Posterior cingulate gyrus (tissue), 11 donors: ENCODE measurements at regions not wholly inside any gene's neighbourhood (a gene's known extent, or its start where the extent isn't known, plus 50 kb on each side); places are given as distances from the start of the nearest gene placed in this dataset.
"Not testable (repeated sequence)": the region's sequence is repeated elsewhere in the genome, so short reads cannot be mapped to it uniquely, and the experiment has no call there.

Experiments used
- DNase-seq, 10 donors: peaks; one replicate each; pipeline versions ENCODE4 v3.0.0 to v3.0.0-alpha.2; 2020 to 2021; ENCODE audit warnings: mixed read lengths in 3 of 10
- intact Hi-C: fragments of 100-400 bp; cut with DNase I; formaldehyde crosslinking; loops from one replicate; pipeline ENCODE4 v1.15.1; 2023

DNA sequence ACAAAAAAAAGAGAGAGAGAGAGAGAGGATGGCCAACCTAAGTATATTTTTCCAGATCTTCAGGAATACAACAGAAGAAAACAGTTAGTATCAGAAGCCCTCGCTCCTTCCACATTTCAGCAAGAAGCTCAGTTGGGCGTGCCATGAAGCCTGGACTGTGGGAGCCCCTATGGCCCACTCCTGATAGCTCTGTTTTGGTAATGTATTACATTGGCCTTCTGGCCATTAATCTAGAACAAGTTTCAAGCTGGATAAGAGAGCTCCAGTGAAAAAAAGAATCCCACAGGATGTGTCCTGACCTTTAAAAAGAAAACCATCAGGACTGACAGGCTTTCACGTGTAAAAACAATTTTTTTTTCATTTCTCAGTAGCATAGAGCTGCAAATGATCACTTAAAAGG is 197.9 kb downstream of the ICOS start:
- intact Hi-C loops: no loop called here
- no peak for DNase-seq

DNA sequence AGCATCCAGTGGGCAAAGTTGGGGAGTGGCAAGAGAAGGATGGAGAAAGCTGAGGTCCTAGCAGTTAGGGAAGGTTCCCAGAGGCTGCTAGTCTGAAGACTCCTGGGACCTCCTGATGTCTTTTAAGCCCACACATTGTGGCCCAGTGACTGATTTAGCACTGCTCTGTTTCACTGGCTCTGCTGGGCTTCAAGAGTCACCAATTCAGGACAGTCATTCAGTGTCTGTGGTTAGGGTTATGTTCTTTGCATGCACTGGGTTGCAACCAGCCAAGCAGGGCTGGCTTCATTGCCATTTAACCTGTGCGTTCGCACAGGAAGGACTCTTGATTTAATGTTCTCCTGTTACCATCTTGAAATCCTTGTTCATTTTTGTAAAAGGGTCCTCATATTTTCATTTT is 199.2 kb downstream of the ICOS start:
- intact Hi-C loops: no loop called here
- DNase-seq: no peak

DNA sequence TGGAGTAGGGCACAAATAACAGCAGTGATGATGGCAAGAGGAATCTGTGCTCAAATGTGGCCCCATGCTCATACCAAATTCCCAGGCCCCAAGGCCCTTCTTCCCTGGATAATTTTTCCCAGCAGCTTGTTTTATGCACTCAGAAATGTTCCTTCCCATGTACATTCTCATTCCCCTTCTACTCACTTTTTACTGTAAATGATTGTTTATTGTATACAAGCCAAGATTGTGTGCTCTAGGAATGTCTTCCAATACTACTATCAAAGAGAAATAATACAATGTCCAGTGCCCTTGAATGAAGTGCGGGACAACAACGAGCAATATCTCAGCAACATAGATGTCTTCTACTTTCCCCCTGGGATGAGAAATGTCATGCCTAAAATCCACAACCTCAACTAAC is 201.6 kb downstream of the ICOS start:
- intact Hi-C loops: no loop called here
- DNase-seq: no peak

DNA sequence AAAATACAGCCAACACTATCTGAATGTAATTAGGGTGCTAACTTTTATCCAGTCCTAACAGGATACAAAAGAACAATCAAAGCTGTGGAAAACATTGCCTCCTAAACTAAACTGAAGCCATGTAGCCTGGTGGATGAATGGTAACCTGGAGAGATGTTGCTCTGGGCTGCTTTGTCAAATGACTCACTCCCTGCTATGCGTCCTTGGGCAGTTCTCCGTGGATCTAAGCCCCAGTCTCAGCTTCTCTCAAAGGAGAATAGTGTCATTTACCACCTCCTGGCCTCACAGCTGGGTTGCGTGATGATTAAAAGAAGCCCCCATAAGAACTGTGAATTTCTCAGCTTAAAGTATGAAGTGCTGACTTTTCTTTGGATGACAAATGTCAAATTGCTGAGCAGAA is 203.7 kb downstream of the ICOS start:
- intact Hi-C loops: loop anchor here (10.0 kb wide), 2 partner anchors 1535 to 1785 kb away; no protein-coding TSS in a partner anchor
- DNase-seq: no peak

DNA sequence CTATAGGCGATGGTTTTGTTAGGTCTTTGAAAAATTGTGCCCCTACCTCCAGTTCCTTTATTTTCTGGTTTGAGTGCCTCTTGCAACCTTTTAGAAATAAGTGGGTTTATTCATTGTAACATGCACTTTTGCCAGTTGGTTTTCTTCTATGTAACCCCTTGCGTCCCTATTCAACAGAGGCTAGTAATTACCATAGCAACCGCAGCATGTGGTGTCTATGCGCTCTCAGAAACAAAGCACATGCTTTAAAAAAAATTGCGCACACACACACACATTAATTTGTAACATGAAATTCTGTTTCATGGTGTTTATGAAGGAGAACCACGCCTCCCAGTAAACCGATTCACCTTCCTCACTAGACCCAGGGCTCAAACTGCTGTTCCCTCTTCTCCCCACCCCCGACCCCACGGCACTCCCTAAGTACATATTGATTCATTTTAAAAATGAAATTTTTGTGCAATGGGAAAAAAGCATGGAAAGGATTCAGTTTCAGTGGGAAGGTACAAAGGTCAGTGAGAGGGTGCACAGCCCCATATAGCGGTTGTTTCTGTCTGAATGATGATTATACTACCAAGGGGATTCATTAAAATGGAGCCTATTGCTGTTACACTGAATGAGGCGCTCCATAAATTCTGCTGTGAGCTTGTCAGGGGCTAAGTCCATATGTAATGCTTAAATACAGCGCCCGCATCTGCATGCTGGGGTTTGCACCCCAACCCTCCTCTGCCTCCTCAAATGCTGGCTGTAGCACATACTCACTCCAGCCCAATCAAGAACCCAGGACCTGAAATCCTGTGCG is 206.9 kb downstream of the ICOS start:
- intact Hi-C loops: loop anchor here (10.0 kb wide), 2 partner anchors 1531 to 1781 kb away; no protein-coding TSS in a partner anchor
- no peak for DNase-seq

DNA sequence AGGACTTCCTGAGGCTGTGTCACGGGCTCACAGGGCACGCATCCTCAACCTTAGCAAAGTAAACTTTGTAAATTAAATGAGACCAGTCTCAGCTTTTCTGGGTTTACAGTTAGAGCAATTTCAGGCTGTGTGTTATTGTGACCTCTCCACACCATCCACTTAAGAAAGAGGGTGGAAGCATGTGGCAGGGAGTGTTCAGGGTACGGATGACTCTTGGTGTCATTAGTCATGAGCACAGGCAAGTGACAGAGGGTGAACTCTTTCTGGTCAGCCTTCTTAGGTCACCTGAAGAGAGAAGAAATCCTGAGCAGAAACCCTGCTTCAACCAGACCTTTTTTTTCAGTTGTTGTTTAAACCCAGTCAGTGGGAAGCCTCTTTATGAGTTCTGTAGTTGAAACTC is 207.9 kb downstream of the ICOS start:
- no peak for DNase-seq
- intact Hi-C loops: loop anchor here (10.0 kb wide), 2 partner anchors 1530 to 1780 kb away; no protein-coding TSS in a partner anchor

DNA sequence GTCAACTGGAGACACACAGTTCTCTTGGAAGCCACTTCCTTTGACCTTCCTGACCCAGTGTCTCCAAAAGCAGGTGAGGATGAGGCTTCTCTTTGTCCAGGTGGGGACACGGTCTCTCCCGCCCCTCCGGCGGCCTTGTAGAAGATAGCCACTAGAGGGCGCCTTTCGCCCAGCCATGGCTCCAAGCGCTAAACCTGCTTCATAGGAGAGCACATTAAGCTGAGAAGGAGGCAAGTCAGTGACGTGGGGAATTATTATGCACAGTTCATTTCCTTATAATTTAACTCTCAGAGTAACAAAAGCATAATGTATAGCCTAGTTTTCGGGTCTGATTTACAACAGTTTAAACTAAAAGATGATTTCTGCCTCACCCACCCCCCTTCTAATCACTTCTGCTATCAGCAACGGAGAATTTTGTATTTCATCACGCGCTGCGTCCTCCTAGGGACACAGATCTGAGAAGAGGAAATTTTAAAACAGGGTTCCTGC is 208.7 kb downstream of the ICOS start:
- intact Hi-C loops: loop anchor here (10.0 kb wide), 2 partner anchors 1529 to 1779 kb away; no protein-coding TSS in a partner anchor
- DNase-seq: peak; percentile 43 to 96 (median 76)

DNA sequence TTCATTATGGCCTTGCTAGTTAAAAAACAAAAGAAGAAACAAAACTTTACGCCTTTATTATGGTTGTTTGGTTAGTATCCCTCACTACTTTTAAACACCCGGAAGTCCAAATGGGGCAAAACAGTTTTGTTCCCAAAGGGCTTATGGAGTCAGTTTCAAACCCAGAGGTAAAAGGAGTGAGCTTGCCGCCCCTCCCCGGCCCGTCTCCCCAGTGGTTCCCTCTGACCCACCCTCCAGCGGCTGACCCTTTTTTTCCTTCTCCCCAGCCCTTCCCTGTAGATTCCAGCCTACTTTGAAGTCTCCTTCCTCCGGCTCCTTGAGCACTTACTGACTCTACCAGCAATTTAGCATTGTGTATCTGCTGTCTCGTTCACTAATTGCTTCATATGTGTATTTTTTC is 209.2 kb downstream of the ICOS start:
- DNase-seq: no peak
- intact Hi-C loops: loop anchor here (10.0 kb wide), 2 partner anchors 1529 to 1779 kb away; no protein-coding TSS in a partner anchor

DNA sequence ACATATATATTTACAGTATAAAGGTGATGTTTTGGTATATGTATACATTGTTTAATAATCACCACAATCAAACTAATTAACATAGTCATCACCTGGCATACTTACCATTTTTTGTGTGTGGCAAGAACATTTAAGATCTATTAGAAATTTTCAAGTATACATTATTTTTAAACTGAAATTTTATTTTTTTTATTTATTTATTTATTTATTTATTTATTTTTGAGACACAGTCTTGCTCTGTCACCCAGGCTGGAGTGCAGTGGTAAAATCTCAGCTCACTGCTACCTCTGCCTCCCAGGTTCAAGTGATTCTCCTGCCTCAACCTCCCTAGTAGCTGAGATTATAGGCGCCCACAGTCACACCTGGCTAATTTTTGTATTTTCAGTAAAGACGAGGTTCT is 210.5 kb downstream of the ICOS start:
- DNase-seq: not testable (repeated sequence)
- intact Hi-C loops: loop anchor here (10.0 kb wide), 2 partner anchors 1528 to 1778 kb away; no protein-coding TSS in a partner anchor

DNA sequence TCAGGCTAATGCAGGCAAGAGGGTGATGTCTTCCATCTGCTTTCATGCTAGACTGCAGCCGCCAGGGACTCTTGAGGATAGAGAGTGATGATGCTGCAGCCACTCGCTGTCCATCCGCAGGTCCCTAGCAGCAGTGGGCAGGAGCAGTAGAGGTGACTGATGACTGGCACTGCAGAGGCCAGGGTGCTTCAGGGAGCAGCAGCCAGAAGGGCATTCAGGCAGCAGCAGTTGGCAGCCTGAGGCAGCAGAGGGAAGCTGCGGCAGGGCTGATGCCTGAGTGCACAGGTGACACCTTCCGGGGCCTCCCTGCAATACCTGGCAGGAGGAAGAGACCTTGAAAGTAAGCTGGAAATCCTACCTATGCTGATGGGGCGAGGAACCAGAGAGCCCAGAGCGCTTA is 214.2 kb downstream of the ICOS start:
- intact Hi-C loops: loop anchor here (5.0 kb wide), 1 partner anchor 542 kb away; no protein-coding TSS in a partner anchor
- no peak for DNase-seq

DNA sequence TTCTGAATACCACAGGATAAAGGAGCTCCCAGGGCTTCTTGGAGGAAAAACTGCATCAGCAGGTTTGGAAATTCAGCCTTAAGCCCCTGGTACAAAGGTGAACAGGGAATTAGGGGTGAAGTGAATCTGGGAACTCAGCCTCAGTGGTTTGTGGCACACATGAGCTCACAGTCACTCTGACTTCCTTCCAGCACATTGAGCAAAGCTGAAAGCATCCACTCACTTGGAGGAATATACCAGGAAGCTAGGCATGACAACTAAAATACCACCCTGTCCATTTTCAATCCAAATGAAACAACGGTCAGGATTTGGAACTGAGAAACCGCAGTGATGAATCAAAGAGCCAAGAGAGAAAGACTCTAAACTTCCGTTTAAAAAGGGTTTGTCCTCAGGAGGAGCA is 216.1 kb downstream of the ICOS start:
- intact Hi-C loops: loop anchor here (5.0 kb wide), 1 partner anchor 540 kb away; no protein-coding TSS in a partner anchor
- no peak for DNase-seq

DNA sequence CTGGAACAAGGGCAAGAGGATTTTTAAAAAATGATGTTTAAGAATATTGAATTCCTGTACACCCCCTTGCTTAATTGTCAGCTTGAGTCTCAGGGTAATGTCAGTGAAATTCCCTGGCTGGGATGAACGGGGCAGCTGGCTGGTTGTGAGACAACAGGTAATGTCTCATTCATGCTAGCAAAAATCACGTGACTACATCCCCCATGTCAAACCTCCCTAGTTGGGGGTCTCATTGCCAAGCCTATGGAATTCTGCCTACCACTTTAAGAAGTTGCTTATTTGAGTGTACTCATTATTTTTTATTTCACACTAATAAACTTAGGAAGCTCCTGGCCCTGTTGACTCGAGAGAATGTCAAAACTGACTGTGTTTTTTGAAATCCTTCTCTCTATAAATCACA is 218.3 kb downstream of the ICOS start:
- no peak for DNase-seq
- intact Hi-C loops: loop anchor here (5.0 kb wide), 1 partner anchor 537 kb away; no protein-coding TSS in a partner anchor

DNA sequence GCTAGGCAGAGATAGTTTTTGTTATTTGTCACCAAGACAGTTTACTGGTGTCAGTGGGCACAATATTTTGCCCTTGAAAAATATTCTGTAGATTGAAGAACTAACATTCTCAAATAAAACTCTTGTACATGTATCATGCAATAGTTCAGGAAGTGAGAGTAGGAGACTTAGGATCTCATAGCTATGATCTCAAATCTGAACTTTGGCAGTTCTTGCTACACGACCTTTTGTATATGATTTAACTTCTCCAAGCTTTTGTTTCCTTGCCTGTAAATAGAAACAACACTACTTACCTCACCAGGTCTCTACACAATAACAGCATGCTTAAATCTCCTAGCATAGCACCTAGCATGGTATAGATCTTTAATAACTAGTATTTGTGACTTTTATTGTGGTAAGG is 219.9 kb downstream of the ICOS start:
- DNase-seq: no peak
- intact Hi-C loops: no loop called here

DNA sequence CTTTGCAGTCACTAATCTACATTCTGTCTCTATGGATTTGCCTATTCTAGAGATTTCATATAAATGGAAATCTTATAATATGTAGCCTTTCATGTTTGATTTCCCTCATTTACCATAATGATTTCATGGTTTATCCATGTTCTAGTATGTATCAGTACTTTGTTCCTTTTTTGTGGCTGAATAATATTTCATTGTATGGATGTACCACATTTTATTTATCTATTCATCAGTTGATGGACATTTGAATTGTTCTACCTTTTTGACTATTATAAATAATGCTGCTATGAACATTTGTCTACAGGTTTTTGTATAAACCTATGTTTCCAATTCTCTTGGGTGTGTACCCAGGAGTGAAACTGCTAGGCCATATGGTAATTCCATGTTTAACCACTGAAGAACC is 221.1 kb downstream of the ICOS start:
- DNase-seq: no peak
- intact Hi-C loops: no loop called here

DNA sequence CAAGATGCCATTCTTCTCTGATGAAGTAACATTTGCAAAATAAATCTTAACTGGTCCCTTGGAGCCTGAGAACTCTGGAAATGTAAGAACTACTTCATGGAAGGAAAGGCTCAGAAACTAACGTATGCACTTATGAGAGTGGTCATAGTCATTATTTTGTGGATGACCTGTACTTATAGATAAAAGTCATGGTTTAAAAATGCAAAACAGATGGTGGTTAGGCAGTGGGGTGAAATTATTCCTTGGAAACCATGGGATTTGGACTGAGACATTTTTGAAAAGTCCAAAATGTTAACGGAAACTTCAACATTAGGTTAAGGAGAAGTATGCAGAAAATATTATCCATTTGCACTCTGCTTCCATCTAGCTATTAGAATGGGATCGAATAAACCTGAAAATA is 223.0 kb downstream of the ICOS start:
- DNase-seq: no peak
- intact Hi-C loops: no loop called here

DNA sequence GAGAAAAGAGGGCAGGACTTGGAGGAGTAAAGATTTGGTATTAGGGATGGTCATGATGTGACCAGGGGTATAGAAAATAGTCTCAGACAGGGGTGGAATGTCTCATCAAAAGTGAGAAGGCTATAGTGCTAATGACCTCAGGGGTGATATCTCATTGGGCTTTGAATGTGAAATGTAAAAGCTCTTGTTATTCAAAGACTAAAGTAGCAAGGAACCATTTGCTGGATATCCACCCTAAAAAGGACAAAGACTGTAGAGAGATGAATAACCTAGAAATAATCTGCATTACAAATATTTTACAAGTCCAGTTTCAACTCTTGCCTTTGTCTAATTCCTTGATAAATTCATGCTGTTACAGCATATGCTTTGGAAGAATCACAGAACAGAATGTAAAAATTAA is 224.4 kb downstream of the ICOS start:
- intact Hi-C loops: no loop called here
- DNase-seq: no peak

DNA sequence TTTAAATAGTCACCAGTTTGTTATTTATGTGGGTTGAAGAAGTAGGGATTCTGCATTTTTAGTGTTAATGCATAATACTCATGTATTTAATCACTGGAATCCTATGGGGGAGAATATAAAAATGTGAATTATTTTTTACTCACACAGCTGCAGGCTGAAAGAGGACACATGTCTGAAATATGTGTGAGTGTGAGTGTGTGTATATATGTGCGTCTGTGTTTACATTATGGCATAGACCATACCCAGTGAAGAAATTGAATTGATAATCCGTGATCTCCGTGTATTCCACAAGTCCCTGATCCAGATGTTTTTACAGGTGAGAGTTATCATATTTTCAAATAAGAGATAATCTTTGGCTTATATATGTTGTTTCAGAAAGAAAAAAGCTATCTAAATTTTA is 225.3 kb downstream of the ICOS start:
- no peak for DNase-seq
- intact Hi-C loops: no loop called here

DNA sequence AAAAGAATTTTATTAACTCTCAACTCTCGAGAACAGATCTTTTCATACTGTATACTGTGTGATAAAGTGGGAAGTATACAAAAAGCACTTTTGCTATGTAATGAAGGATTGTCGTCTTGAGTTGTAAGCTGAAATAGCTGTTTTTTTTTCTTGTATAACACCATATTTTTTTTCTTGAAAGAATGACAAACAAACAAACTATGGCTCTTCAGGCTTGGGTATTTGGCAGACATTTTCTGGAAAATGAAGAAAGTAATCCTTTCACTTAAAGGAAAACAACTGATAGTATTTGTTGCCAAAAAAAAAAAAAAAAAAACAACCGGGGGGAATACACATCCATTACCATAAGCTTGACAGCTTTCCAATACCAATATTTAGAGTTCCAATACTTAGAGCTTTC is 230.4 kb downstream of the ICOS start:
- intact Hi-C loops: no loop called here
- no peak for DNase-seq

DNA sequence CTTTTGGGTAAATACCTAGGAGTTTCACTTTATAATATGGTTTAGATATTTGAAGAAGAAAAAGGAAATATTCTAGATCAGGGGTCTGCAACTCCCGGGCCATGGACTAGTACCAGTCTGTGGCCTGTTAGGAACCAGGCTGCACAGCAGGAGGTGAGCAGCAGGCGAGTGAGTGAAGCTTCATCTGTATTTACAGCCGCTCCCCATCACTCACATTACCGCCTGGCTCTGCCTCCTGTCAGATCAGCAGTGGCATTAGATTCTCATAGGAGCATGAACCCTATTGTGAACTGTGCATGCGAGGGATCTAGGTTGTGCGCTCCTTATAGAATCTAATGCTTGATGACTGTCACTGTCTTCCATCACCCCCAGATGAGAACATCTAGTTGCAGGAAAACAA is 231.1 kb downstream of the ICOS start:
- DNase-seq, intact Hi-C loops: not testable (repeated sequence)

DNA sequence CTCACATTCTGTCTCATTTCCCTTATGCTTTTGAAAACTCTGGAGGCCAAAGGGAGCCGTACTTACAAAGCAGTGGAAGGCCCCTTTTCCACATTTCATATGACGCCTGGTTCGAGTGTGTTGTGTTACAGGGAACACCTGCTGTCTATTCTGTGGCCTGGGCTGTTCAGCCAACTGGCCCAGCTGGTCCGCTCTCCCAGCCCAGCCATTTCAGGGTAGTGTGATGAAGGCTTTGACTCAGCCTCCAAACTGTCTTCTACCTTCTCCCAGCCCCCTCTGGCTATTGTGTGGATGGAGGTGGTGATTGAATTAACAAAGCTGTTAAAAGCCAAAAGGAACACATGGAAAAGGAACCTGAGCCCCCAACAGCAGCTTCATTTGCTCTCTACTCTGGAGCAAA is 233.8 kb downstream of the ICOS start:
- DNase-seq: no peak
- intact Hi-C loops: no loop called here

DNA sequence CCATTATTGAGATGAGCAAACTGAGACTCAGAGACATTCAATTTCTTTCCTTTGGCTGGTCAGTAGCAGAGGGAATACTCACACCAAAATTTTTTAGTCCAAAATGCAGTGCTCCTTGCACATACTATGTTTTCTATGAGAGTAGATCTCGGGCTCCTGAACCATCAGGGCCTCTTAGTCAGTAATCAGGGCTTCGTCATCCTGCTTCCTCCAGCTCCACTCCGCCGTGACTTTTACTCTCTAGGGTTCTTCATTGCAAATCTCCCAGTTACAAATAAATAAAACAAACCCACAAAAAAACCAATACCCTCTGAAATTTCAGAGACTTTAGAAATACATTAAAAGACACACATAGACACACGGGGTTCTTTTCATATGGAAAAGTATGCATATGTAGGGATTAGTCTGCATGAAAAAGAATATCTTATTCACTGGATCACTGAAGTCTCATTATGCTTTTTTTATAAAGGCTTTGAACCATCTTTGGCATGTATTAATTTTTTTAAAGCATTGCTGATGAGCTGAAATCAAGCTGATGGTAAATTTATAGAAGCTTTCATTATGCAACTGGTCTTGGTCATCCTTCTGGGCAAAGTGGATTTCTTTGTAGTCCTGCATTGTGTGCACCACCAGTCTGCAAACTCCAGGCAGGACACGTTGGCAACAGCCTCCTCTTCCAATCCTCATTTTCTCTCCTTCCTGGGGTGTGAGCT is 235.0 kb downstream of the ICOS start:
- DNase-seq: no peak
- intact Hi-C loops: no loop called here
